Aorta (tissue), 5 donors: ENCODE measurements at regions not wholly inside any gene's neighbourhood (a gene's known extent, or its start where the extent isn't known, plus 50 kb on each side); places are given as distances from the start of the nearest gene placed in this dataset.

ENCODE experiments used
- ATAC-seq: fragments of 200-7000 bp; cut with Tn5 transposase; one replicate; pipeline ENCODE4 v1.9.1; 2022; ENCODE audit warnings: moderate library complexity; ENCODE audit not compliant: low FRiP score
- DNase-seq, 2 donors: peaks; one replicate each; pipeline ENCODE4 v3.0.0-alpha.2; 2020
- H3K27ac ChIP-seq, 2 donors: one replicate each; pipeline ENCODE4 v1.5.1; 2013; ENCODE audit warnings: low read length in 2 of 2, mild to moderate bottlenecking in 2 of 2, moderate library complexity in 2 of 2, control low read depth in 1 of 2, inconsistent platforms in 1 of 2, low read depth in 1 of 2
- H3K27me3 ChIP-seq, 2 donors: one replicate each; pipeline ENCODE4 v1.6.1; 2013; ENCODE audit warnings: control low read depth in 1 of 2, low read length in 1 of 2, mild to moderate bottlenecking in 1 of 2, moderate library complexity in 1 of 2; ENCODE audit not compliant: insufficient read depth in 2 of 2, control insufficient read depth in 1 of 2
- H3K36me3 ChIP-seq, 2 donors: one replicate each; pipeline ENCODE4 v1.6.1; 2013; ENCODE audit warnings: control low read depth in 1 of 2, low read length in 1 of 2, mild to moderate bottlenecking in 1 of 2; ENCODE audit not compliant: insufficient read depth in 2 of 2, control insufficient read depth in 1 of 2
- H3K4me1 ChIP-seq, 2 donors: one replicate each; pipeline ENCODE4 v1.6.1; 2013; ENCODE audit warnings: low read length in 2 of 2, control low read depth in 1 of 2, mild to moderate bottlenecking in 1 of 2, moderate library complexity in 1 of 2; ENCODE audit not compliant: insufficient read depth in 2 of 2, control insufficient read depth in 1 of 2
- H3K4me3 ChIP-seq, 2 donors: one replicate each; pipeline ENCODE4 v1.5.1; 2013; ENCODE audit warnings: low read length in 2 of 2, control low read depth in 1 of 2, mild to moderate bottlenecking in 1 of 2
- H3K9me3 ChIP-seq: one replicate; pipeline ENCODE4 v1.6.1; 2013; ENCODE audit warnings: mild to moderate bottlenecking, low read length; ENCODE audit not compliant: control insufficient read depth
- WGBS, 2 donors: extraction: QIAGEN DNeasy Blood & Tissue Kit; methylation state at CpG; one replicate each; pipeline ENCODE4 v1.1.7; 2013; 5-methylcytosine and 5-hydroxymethylcytosine counted together
- intact Hi-C, 2 donors: fragments of 100-400 bp; cut with DNase I; formaldehyde crosslinking; loops; one replicate each; pipeline versions ENCODE4 v1.14.2 to v1.15.0; 2022
- donor health status: healthy with polysubstance abuse.
- donor health status: Bipolar disorder and iron deficiency.
- donor health status: DM: no; HTN: no; CAD: no.
- donor health status: DM: no; HTN: no; CAD: no.
- donor health status: DM: yes; HTN: yes; CAD: no.

- Histone ChIP-seq H3K9me3 (no peaks in the 10 kb centered on the region), H3K4me3 (no peak overlapping the region), H3K4me1 (no peaks in the 10 kb centered on the region), H3K36me3 (no peaks in the 10 kb centered on the region), H3K27ac (no peak overlapping the region), H3K27me3 (no peaks in the 10 kb centered on the region)
- intact Hi-C loops: no loop called here
- DNase-seq (no peak), ATAC-seq (no peak)
- 75 to 79% methylated on average over 2 of the region's 2 CpGs for WGBS, 2 donors
Observed at GRCh38 chr7:145511004-145511403, 605.6 kb upstream of the CNTNAP2 start.

DNA sequence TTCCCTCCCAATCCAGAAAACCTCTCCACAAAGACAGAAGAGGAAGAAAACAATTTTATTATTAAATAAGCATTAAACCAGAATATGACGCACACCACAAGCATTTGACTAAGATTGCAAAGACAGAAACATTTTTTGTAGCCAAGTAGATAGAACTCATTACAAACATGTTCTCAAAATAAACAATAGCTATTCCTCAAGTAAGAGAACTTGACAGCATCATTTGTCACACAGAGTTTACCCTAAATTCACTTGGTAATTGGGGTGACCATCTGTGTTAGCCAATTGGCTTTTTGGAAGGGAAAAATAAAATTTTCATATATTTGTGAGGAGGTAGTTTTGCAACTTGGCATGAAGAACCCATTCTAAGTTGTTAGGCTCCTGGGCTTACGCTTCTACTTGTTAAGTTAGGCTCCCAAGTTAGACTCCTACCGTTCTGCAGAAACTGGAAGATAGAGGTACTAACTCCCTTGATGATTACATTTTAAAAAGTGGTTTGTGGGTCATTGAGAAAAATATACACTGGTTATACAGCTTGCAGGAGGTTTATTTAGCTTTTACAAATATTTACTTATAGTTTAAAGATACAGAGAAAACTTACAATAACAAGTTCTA is 618.6 kb upstream of the CNTNAP2 start:
- Histone ChIP-seq H3K27me3 (no peaks in the 10 kb centered on the region), H3K4me1 (no peaks in the 10 kb centered on the region), H3K27ac (no peak overlapping the region), H3K36me3 (no peaks in the 10 kb centered on the region), H3K9me3 (no peaks in the 10 kb centered on the region), H3K4me3 (no peak overlapping the region)
- intact Hi-C loops: no loop called here
- WGBS, 2 donors: 49 to 50% methylated on average over 3 of the region's 3 CpGs
- DNase-seq: no peak
- ATAC-seq: no peak

- 63 to 69% methylated on average over 1 of the region's 1 CpG for WGBS, 2 donors
- H3K36me3 ChIP-seq: no peaks in the 10 kb centered on the region
- H3K27me3 ChIP-seq: no peaks in the 10 kb centered on the region
- H3K4me1 ChIP-seq: no peaks in the 10 kb centered on the region
- intact Hi-C loops: no loop called here
- no peaks in the 10 kb centered on the region for H3K9me3 ChIP-seq
- no peak overlapping the region for H3K4me3 ChIP-seq
- DNase-seq (no peak), ATAC-seq (no peak)
- H3K27ac ChIP-seq: no peak overlapping the region
Observed at GRCh38 chr7:145490356-145490755, 626.2 kb upstream of the CNTNAP2 start.

GRCh38 chr7:145489609-145490008 is 627.0 kb upstream of the CNTNAP2 start:
- H3K27me3 ChIP-seq: no peaks in the 10 kb centered on the region
- no peak for ATAC-seq
- no peak for DNase-seq
- no peaks in the 10 kb centered on the region for H3K36me3 ChIP-seq
- intact Hi-C loops: no loop called here
- H3K9me3 ChIP-seq: no peaks in the 10 kb centered on the region
- peak overlapping the region in 1 of 2 donors; percentile 36 for H3K4me3 ChIP-seq
- no peak overlapping the region for H3K27ac ChIP-seq
- no peaks in the 10 kb centered on the region for H3K4me1 ChIP-seq

DNA sequence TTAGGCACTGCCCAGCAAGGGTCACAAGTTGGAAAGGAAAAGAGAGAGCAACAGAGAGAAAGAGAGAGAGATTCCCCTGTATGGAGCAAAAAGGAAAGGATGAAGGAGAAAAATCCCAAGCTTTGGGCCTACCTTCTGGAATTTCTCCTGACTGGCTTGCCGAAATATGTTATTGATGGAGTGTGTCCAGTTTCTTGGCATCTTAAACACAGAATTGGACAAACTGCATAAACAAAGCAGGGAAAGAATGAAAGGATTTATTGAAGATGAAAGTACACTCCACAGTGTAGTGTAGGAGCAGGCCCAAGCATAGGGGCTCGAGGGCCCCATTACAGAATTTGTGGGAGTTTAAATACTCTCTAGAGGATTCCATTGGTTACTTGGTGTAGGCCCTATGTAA is 627.8 kb upstream of the CNTNAP2 start:
- intact Hi-C loops: no loop called here

GRCh38 chr7:145481985-145482384 is 634.6 kb upstream of the CNTNAP2 start:
- no peak overlapping the region for H3K27ac ChIP-seq
- ATAC-seq (no peak), DNase-seq (no peak)
- no peaks in the 10 kb centered on the region for H3K36me3 ChIP-seq
- intact Hi-C loops: no loop called here
- H3K4me3 ChIP-seq: no peak overlapping the region
- no peaks in the 10 kb centered on the region for H3K4me1 ChIP-seq
- no peaks in the 10 kb centered on the region for H3K27me3 ChIP-seq
- H3K9me3 ChIP-seq: no peaks in the 10 kb centered on the region
- 75 to 93% methylated on average over 3 of the region's 3 CpGs for WGBS, 2 donors

More for the DNA sequence above, 627.8 kb upstream of the CNTNAP2 start:
- no peak overlapping the region for H3K4me3 ChIP-seq
- WGBS, 2 donors: 19 to 20% methylated on average over 2 of the region's 2 CpGs
- DNase-seq (no peak), ATAC-seq (no peak)
- no peaks in the 10 kb centered on the region for H3K36me3 ChIP-seq
- H3K27ac ChIP-seq: no peak overlapping the region
- H3K9me3 ChIP-seq: no peaks in the 10 kb centered on the region
- H3K4me1 ChIP-seq: no peaks in the 10 kb centered on the region
- no peaks in the 10 kb centered on the region for H3K27me3 ChIP-seq

DNA sequence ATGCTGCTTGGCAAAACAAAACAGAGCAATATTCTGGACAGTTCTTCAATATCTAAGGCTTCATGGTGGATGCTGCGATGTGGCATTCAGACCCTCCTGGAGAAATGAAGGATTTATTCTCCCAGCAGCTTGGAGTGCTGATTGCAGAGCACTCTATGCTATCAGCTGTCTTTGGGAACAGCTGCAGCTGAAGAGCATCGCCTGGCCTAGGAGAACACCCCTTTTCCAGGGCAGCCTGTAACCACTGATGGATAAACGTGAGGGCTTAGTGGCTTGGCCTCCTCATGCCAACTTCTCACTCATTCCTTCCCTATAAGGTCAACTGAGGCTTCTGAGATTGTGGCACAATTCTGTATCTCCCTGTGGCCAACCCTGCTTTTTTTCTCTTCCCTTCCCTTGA is 638.1 kb upstream of the CNTNAP2 start:
- Histone ChIP-seq H3K27me3 (no peaks in the 10 kb centered on the region), H3K27ac (no peak overlapping the region), H3K36me3 (no peaks in the 10 kb centered on the region), H3K9me3 (no peaks in the 10 kb centered on the region), H3K4me1 (no peaks in the 10 kb centered on the region), H3K4me3 (no peak overlapping the region)
- DNase-seq (no peak), ATAC-seq (no peak)
- WGBS, 2 donors: 61 to 74% methylated on average over 3 of the region's 3 CpGs
- intact Hi-C loops: no loop called here

- intact Hi-C loops: no loop called here
- Histone ChIP-seq H3K27ac (no peak overlapping the region), H3K4me3 (no peak overlapping the region), H3K9me3 (no peaks in the 10 kb centered on the region), H3K27me3 (no peaks in the 10 kb centered on the region), H3K4me1 (no peaks in the 10 kb centered on the region), H3K36me3 (no peaks in the 10 kb centered on the region)
- WGBS, 2 donors: 35 to 44% methylated on average over 7 of the region's 7 CpGs
- ATAC-seq (no peak), DNase-seq (no peak)
Observed at GRCh38 chr7:145474009-145474686, 638.3 kb upstream of the TPK1 start.

- no peak for DNase-seq
- H3K36me3 ChIP-seq: no peaks in the 10 kb centered on the region
- 3 to 22% methylated on average over 2 of the region's 2 CpGs for WGBS, 2 donors
- no peak for ATAC-seq
- H3K9me3 ChIP-seq: no peaks in the 10 kb centered on the region
- H3K4me1 ChIP-seq: no peaks in the 10 kb centered on the region
- intact Hi-C loops: no loop called here
- no peak overlapping the region for H3K4me3 ChIP-seq
- no peak overlapping the region for H3K27ac ChIP-seq
- H3K27me3 ChIP-seq: no peaks in the 10 kb centered on the region
Observed at GRCh38 chr7:145471883-145472282, 636.0 kb upstream of the TPK1 start.
